ENCODE measurements at regions not wholly inside any gene's neighbourhood (a gene's known extent, or its start where the extent isn't known, plus 50 kb on each side); places are given as distances from the start of the nearest gene placed in this dataset.

- intact Hi-C loops (cut with micrococcal nuclease) (no loop called here), dilution Hi-C loops (cut with MboI; ENCODE audit: extremely low pct_ligation_motif_present, low sequenced_read_pairs) (no loop called here)
- H3K9ac ChIP-seq (replicated peaks; ENCODE audit: extremely low read depth, insufficient read depth, low read length): no peak overlapping the region
- CTCF ChIA-PET: no interaction called here
- H3K27ac ChIP-seq (ENCODE audit: insufficient read depth, low read depth, low read length): no peak overlapping the region
- no peaks in the 10 kb centered on the region for H3K4me1 ChIP-seq (ENCODE audit: control insufficient read depth, extremely low read depth, insufficient read depth, low read length)
- no peaks in the 10 kb centered on the region for H3K79me2 ChIP-seq (ENCODE audit: control insufficient read depth, insufficient read depth, low read length)
- H2AFZ ChIP-seq (ENCODE audit: low read depth, low read length): no peak overlapping the region
- DNase-seq (ENCODE audit: low read depth, low spot score) (no peak), FAIRE-seq (no peak)
- BruUV-seq (replicated peaks): no TSS peak
- no peaks in the 10 kb centered on the region for H3K9me3 ChIP-seq (replicated peaks; ENCODE audit: control insufficient read depth, insufficient read depth, low read length)
- no peak for TF ChIP-seq EZH2 (IDR thresholded peaks at IDR 0.05; ENCODE audit: borderline replicate concordance, low read depth, low read length, severe bottlenecking)
- TF ChIP-seq, protein P1, sequence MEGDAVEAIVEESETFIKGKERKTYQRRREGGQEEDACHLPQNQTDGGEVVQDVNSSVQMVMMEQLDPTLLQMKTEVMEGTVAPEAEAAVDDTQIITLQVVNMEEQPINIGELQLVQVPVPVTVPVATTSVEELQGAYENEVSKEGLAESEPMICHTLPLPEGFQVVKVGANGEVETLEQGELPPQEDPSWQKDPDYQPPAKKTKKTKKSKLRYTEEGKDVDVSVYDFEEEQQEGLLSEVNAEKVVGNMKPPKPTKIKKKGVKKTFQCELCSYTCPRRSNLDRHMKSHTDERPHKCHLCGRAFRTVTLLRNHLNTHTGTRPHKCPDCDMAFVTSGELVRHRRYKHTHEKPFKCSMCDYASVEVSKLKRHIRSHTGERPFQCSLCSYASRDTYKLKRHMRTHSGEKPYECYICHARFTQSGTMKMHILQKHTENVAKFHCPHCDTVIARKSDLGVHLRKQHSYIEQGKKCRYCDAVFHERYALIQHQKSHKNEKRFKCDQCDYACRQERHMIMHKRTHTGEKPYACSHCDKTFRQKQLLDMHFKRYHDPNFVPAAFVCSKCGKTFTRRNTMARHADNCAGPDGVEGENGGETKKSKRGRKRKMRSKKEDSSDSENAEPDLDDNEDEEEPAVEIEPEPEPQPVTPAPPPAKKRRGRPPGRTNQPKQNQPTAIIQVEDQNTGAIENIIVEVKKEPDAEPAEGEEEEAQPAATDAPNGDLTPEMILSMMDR (IDR thresholded peaks at IDR 0.05; ENCODE audit: extremely low read depth in 1 of 2, insufficient read depth in 1 of 2, low read depth in 1 of 2, low read length in 2 of 2): no peak
- TF ChIP-seq MAX (IDR thresholded peaks at IDR 0.05; ENCODE audit: insufficient read depth, insufficient read length): no peak
- TF ChIP-seq GATA2 (IDR thresholded peaks at IDR 0.05; ENCODE audit: insufficient read depth, insufficient read length, low read depth, low read length): no peak
- no peak for TF ChIP-seq JUN (IDR thresholded peaks at IDR 0.05; ENCODE audit: borderline replicate concordance, insufficient read depth, insufficient read length, low read depth)
- no peak for TF ChIP-seq POLR2AphosphoS5 (IDR thresholded peaks at IDR 0.05; ENCODE audit: insufficient read depth, low read depth, low read length)
- no peak for TF ChIP-seq MYC (IDR thresholded peaks at IDR 0.05; ENCODE audit: low read depth, low read length)
- TF ChIP-seq FOS (IDR thresholded peaks at IDR 0.05; ENCODE audit: borderline replicate concordance, insufficient read depth, low read length): no peak
- no peak for TF ChIP-seq POLR2A (IDR thresholded peaks at IDR 0.05; ENCODE audit: low read depth, low read length)
- H3K9me1 ChIP-seq (replicated peaks; ENCODE audit: control insufficient read depth, extremely low read depth, insufficient read depth, low read length): no peaks in the 10 kb centered on the region
- H4K20me1 ChIP-seq (replicated peaks; ENCODE audit: control insufficient read depth, extremely low read depth, insufficient read depth, low read length): no peaks in the 10 kb centered on the region
- no peaks in the 10 kb centered on the region for H3K36me3 ChIP-seq (ENCODE audit: control insufficient read depth in 2 of 2, extremely low read depth in 1 of 2, insufficient read depth in 2 of 2, low read length in 2 of 2)
- H3K4me3 ChIP-seq (replicated peaks in 1 of 3; ENCODE audit: insufficient read depth in 1 of 3, low read depth in 1 of 3, low read length in 3 of 3): no peak overlapping the region
- POLR2A ChIA-PET: no interaction called here
- no peaks in the 10 kb centered on the region for H3K27me3 ChIP-seq (ENCODE audit: control insufficient read depth in 2 of 2, insufficient read depth in 2 of 2, low read length in 2 of 2)
- H3K4me2 ChIP-seq (ENCODE audit: insufficient read depth, low read length): no peak overlapping the region
These were observed 203.6 kb upstream of the KYNU start for GRCh38 chr2:142673836-142674235.

All from endothelial cell of umbilical vein (primary cell).